PC-9 (cell line): ENCODE measurements at regions not wholly inside any gene's neighbourhood (a gene's known extent, or its start where the extent isn't known, plus 50 kb on each side); places are given as distances from the start of the nearest gene placed in this dataset.

Experiments used
- CTCF ChIP-seq: fragments of 200-600 bp; sonication (generic); conservative IDR thresholded peaks from 2 replicates; pipeline ENCODE4 v1.6.1; 2017; ENCODE audit warnings: mixed run types, antibody characterized with exemption, mild to moderate bottlenecking, moderate library complexity
- EZH2 ChIP-seq: fragments of 200-600 bp; sonication (generic); IDR thresholded peaks from 2 replicates; pipeline ENCODE4 v1.8.0; 2017; ENCODE audit warnings: antibody characterized with exemption, low read depth

- TF ChIP-seq CTCF (no peak), EZH2 (no peak)
These were observed 112.2 kb downstream of the OGFRL1 start for GRCh38 chr6:71400852-71401251.
